Activated CD8-positive, alpha-beta memory T cell treated with anti-CD3 and anti-CD28 coated beads for 1 hour (primary cell): ENCODE measurements at regions not wholly inside any gene's neighbourhood (a gene's known extent, or its start where the extent isn't known, plus 50 kb on each side); places are given as distances from the start of the nearest gene placed in this dataset.
"Not testable (repeated sequence)": the region's sequence is repeated elsewhere in the genome, so short reads cannot be mapped to it uniquely, and the experiment has no call there.

ENCODE experiments used
- DNase-seq, 2 donors: peaks; one replicate each; pipeline ENCODE4 v3.0.0-alpha.2; 2020; ENCODE audit warnings: low read depth in 1 of 2; ENCODE audit errors: extremely low read depth in 1 of 2

DNA sequence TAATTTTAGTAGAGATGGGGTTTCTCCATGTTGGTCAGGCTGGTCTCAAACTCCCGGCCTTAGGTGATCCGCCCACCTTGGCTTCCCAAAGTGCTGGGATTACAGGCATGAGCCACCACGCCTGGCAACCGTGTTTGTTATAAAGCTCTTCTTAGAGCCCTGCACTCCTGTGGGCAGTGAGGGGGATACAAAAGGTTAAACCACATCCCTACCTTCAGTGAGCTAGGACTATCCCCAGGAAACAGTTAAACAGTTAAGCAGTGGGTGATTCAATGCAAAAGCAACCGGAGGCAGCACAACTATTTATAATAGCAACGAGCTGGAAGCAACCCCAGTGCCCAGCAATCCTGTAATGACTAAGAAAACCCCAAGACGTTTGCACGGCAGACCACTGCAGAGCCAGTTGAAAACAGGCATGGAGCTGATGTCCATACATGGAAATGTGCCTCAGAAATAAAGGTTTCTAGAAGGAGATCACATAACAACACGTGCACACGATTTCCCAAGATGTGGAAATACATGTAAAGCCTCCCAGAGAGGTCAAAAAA, 107.2 kb upstream of the LYZL2 start:
- DNase-seq: no peak

DNA sequence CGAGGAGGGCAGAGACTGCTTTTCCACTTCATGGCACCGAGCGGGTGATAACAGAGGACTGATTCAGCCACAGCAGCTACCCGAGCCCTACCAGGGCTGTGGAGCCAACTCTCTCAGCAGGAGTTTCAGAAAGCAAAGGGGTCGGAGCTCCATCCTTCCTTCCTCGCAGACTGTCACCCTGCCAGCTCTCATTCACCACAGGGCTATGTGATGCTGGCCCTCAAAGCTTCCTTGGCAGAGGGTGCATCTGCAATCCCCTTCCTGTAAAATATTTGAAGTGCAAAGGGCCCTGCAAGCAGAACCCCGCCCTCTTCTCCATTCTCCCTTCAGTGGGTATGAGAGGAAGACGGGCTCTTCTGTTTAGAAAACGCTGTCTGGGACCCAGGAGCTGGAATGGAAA, 105.3 kb upstream of the LYZL2 start:
- DNase-seq: no peak

DNA sequence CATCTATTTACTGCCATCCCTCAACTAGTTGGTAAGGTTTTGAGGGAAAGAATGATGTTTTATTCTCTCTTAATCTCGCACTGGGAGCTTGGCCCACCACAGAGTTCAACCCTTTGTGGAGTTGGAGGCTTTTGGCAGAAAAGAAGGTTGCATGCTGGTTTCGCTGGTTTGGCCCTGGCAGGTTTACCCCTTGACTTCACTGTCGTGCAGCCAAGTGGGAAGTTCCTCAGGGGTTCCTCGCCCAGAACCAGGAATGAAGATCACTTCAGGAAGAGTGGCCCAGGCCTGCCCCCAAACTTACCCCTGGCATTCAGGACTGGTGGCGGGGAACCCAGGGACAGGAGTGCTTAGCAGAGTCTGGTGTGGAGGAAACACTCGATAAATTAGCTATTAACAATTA, 103.1 kb upstream of the LYZL2 start:
- DNase-seq: no peak

DNA sequence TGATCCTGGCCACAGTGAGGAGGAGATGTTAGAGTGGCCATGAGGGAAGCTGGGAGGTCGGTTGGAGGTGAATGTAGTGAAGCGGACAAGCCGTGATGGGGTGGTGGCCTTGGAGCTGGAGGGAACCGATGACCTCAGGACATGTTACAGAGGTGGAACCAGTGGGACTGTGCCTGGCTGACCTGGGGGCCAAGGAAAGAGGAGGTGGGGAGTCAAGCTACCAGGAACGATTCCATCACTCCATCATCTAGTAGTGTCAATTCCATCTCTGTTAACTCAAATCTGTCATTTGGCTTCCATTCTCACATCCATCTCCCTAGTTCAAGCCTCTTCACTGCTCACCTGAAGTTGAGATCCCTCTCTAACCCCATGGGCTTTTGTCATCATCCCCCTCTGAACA, 102.4 kb upstream of the LYZL2 start:
- DNase-seq: no peak

DNA sequence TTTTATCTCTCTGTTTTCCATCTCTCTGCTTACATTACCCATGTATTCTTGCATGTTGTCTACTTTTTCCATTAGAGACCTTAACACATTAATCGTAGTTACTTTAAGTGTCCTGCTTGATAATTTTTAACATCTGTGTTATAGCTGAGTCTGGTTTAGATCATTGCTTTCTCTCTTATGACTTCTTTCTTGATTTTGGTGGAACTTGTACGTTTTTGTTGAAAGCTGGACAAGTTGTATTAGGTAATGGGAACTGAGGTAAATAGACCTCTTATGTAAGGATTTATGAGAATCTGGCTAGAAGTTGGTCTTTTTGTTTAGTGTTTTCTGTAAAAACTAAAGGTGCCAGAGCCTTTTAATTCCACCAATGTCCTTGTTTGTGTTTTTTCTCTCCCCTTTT, 100.8 kb upstream of the LYZL2 start:
- DNase-seq: no peak

DNA sequence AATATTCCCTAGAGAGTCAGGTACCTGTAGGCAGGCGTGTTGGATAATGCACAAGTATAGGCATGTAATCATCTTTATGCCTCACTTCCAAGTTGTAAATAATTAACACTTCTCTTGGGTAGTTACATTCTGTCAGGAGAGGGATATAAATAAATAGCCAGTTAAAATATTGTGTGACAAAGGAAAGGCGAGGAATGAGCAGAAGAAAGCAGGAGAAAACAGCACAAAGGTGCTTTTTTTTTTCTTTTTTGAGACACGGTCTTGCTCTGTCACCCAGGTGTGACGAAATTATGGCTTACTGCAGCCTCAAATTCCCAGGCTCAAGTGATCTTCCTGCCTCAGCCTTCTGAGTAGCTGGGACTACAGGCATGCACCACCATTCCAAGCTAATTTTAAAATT, 99.2 kb upstream of the LYZL2 start:
- no peak for DNase-seq

DNA sequence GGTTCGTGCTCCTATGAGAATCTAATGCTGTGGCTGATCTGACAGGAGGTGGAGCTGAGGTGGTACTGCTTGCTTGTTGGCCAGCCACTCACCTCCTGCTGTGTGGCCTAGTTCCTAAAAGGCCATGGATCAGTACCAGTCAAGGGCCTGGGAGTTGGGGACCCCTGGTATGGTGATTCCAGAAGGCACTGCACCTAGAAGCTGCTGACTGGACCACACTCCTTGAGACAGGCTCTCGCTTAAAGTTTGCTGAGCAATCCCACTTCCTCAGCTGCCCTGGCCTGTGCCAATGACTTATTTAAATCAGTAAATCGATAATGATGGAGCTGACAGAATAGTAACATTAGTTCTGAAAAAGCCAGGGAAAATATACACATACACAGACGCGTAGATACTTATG, 98.6 kb upstream of the LYZL2 start:
- DNase-seq: no peak

DNA sequence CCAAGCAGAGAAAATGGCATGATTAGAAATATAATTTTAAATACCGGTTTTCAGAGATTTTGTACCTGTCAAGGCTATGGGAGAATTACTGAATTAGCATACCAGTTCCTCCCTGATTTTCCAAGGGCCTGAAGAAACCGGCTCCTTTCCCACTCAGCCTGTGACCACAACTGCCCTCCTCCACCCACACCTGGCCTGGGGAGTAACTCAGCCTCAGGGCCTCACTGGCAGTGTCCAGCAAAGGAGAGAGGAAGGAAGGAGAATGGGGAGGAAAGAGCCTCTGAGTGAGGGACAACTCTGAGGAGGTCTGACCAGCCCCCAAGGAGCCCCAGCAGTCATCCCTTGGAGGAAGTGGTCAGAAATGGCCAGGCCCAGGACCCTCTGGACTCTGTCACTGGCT, 98.0 kb upstream of the LYZL2 start:
- DNase-seq: no peak

DNA sequence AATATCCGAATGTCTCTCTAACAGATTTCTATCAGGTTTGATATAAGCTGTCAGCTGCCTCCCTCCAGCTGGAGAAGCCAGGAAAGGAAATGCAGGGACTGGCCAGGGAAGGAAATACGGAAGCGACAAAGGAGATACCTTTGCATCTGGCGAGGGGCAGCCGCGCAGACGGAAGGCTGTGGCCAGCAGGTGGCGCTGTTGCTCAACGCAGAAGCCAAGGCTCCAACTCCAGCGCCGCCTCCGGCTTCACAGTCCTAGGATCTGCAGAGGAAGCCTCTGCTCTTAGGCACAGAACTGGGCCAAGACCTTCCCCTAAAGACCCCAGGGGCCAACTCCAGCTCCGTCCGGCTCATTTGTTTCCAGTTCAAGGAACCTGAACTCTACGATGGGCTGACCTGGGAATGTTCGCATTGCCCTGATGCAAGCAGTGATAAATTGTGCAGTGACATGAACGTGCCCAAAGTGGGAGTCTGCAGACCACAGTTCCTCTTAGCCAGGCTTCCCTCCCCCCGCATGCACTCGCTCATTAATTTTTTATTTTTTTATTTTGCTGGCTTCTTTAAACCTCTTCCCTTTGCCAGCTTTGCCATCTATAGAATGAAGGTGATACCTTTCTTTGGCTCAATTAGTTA, 97.3 kb upstream of the LYZL2 start:
- DNase-seq: peak; percentile 42 to 80

DNA sequence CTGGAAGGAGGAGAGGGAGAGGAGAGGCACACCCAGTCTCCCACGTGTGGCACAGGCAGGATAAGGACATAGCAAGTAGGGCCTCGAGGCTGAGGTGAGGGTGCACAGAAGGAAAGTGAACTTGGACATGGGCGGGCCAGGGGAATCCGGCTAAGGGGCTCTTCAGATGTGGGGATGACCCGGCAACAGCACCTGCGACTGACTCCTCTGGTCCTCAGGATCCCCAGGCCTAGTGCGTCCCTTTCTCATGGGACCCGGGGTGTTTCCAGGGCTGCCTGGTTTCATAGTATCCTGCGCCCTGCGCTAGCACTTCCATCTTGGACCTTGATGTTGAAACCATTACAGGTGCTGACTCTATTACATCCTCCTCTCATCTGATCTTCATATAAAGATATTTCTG, 96.1 kb upstream of the LYZL2 start:
- no peak for DNase-seq

DNA sequence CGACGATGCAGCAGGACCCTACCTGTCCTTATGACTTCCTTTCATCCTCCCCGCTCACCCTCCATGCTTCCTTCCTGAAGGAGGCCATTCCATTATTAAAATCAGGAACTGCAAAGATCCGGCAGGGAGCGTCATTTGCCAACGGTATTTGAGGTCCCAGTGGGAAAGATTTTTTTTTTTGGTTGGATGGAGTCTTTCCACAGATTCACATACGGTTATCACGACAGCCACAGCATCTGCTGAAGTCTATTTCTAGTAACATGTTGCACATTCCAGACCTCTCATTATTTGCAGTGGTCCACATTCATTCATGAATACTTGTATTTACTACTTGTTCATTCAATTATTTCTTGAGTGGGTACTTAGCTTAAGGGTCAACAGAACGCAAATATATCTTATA, 94.7 kb upstream of the LYZL2 start:
- no peak for DNase-seq

DNA sequence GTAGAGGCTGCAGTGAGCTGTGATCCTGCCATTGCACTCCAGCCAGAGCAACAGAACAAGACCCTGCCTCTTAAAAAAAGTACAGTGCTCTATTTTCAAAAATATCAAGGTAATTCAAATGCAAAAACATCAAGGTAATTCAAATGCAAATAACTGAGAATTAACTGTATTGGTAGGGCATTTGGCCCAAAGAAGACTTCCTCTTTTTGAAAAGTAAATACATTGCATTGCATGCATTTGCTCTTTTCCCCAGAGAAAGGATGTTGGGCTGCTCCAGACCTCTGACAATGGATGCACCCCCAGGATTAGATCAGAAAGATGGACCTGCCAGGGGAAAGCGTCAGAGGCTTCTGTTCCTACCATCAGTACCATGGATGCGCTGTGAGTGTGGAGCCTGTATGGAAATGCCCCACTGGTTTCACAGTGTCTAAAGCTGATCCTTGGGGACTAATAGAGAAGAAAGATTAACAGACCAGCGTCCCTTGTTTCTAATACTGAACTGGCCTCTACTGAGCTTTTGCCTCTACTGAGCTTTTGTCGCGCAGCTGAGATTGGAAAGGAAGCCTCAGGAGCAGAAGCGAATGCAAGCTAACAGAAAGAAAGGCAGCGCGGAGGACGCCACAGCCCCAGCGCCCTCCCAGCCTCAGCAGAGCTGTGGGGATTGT, 93.5 kb upstream of the LYZL2 start:
- DNase-seq: no peak

DNA sequence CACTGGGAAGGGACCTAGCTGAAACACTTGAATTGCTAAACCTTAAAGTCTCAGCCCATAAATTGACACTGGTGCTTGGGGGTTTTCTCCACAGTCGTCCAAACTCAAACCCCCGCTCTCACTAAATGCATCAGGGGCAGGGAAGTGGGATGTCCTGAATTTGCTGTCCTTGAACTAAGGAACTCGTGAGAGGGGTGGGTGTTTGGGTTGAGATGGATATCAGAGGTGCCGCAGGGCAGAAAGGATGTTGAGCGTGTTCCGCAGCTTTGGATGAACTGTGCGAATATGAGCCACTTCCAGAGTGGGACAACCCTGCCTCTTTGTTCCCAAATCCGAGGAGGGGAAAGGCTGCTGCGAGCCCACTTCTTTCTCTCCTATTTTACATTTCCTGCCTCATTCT, 90.3 kb upstream of the LYZL2 start:
- no peak for DNase-seq

DNA sequence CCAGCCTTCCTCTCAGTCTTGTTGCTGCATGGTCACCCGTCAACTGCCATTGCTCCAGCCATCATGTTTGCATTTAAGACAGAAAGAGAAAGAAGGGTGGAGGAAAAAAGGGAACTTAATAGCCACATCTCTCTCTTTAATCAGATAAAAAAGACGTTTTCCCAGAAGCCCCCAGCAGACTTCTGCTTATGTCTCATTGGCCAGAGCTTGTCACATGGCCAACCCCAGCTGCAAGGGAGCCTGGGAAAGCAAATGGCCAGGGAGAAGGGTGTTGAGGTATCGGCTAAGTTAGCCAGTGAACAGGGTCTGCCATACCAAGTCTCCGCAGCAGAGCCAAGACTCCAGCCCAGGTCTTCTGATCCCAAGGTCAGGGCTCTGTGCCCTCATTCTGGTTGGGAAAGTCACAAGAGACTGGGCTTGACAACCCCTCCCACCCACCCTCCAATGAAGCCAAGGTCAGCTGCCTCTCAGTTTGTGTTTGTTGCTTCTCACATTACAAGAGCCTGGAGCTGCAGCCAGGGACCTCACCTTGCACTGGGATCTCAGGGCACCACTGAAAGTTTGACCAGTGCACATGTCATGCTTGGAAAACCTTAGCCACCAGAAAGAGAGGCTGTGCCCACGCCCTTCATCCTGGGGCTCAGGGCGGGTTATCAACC, 80.3 kb upstream of the LYZL2 start:
- DNase-seq: no peak

DNA sequence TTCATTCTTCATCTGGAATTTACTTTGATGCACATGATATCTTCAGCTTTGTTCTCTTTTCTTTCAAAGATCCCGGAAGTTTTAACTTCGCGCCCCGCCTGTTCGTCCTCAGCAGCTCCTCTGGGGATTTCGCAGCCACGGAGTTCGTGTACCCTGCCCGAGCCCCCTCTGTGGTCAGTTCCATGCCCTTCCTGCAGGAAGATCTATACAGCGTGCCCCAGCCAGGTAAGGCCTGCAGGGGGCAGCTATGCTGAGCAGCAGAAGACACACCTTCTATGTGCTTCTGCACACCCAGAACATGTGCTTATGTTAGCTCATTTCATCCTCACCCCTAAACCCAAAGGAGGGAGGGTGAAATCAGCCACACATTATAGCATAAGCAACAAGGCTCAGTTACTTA, 79.7 kb upstream of the LYZL2 start:
- no peak for DNase-seq

DNA sequence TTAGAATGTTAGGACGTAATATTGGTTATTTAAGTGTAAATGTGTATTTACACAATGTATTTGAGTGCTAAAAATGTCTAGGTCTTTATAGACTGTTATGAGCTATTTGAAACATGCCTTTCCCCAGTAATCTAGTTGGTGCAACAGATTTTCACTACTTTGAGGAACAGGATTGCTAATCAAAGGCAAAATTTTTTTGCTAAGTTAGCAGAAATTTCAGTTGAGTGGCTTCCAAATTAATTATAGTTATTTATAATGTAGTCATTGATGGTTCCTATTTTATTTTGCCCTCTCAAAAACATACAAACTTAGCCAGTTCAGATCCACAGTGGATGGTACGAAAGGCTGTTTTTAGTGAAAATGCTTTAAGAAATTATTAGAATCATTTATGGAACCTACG, 78.7 kb upstream of the LYZL2 start:
- DNase-seq: no peak

DNA sequence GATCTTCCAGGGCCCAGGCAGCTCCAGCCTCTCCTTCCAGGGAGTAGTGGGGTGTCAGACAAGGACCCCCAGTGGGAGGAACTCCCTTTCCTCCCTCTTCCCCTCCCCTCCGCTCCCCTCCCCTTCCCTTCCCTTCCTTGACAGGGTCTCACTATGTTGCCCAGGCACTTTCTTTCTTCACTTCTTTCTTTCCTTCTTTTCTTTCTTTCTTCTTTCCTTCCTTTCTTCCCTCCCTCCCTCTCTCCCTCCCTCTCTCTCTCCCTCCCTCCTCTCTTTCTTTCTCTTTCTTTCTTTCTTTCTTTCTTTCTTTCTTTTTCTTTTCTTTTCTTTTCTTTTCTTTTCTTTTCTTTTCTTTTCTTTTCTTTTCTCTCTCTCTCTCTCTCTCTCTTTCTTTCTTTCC, 76.6 kb upstream of the LYZL2 start:
- DNase-seq: not testable (repeated sequence)

DNA sequence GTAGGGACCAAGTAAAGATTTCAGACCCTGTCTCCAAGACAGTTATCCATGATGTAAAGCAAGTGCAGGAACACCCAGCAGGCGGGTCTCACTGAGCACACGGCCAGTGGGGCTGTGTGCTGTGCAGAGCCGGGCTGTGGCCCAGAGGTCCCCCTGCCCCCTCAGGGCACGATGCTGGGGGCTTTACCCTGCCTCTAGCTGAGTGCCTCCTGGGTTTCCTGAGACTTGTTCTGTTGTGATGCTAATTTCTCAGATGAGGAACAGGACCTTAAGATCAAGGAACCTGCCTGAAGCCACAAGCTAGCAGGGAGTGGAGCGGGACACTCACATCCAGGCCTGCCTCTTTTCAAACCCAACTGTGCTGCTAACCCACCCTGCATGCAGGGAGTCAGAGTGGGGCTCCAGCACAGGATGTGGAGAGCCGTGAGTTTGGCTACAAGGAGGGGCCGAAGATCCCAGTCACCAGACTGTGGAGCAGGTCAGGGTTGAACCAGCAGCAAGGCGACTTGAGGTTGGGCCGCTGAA, 76.1 kb upstream of the LYZL2 start:
- no peak for DNase-seq

DNA sequence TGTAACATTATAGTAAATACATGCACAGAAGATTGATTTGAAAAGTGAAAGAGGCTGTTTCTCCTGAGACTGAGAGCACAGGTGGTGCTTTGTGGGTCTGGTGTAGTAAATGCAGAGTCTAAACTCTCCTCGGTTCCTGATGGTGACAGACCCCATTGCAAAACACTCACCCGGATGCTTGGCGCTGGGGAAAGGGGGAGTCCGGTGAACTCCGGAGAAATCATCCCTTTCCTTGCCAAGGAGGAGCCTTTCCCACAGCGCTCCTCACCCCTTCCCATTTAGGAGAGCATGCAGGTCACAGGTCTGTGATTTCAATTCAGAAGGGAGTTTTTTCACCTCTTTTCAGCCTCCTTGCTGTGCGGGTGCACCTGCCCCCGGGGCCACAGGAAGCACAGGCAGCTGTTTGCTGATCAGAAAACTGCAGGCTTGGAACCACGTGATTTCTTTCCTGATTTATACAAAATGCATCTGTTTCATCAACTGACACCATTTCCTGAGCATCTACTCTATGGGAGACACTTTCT, 75.6 kb upstream of the LYZL2 start:
- DNase-seq: no peak

DNA sequence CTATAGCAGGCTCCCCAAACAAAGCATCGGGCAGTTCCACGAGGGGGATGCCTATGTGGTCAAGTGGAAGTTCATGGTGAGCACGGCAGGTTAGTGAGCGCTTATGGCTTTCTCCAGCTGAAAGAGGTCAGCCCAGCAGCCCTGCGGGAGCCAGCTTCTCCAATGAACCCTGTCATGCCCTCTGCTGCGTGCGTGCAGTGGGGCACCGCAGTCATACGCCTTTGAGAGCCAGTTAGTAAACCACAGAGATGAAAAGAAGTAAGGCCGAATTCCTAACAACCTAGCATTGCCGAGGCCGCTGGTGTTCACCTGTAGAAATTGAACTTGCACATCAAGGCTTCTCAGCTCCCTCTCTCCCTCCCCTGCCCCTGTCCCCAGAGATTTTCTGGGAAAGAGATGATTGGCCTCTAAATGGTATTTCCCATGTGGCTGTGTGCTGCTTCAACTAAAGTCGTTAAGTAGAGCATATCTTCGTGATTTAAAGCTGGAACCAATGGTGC, 75.1 kb upstream of the LYZL2 start:
- DNase-seq: not testable (repeated sequence)

DNA sequence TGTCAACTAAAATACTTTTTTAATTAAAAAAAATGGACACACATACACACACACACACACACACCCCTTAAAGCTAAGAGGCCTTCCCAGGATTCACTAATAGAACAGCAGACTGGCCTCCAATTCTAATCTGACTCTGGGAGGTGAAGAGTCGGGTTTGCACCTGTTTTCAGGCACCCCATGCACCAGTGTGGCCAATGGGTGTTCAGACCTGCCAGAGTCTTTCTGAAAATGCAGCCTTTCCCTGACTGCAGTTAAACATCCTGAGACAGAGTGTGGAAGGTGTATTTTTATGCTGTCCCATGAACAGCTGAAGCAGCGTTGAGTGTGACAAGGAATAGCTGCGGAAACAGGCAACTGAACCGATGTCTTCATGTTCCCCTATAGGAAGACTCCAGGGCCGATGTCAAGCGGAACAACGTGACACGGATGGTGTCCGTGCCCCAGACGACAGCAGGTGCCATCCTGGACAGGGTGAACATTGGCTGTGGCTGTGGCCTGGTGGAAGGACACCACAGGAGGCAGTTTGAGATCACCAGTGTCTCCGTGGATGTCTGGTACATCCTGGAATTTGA, 74.6 kb upstream of the LYZL2 start:
- DNase-seq: no peak
